T-helper 1 cell (primary cell): ENCODE measurements at regions not wholly inside any gene's neighbourhood (a gene's known extent, or its start where the extent isn't known, plus 50 kb on each side); places are given as distances from the start of the nearest gene placed in this dataset.
"Not testable (repeated sequence)": the region's sequence is repeated elsewhere in the genome, so short reads cannot be mapped to it uniquely, and the experiment has no call there.

ENCODE experiments used
- DNase-seq, 5 donors: peaks; one replicate each; pipeline ENCODE4 v3.0.0-alpha.2; 2012 to 2020

DNA sequence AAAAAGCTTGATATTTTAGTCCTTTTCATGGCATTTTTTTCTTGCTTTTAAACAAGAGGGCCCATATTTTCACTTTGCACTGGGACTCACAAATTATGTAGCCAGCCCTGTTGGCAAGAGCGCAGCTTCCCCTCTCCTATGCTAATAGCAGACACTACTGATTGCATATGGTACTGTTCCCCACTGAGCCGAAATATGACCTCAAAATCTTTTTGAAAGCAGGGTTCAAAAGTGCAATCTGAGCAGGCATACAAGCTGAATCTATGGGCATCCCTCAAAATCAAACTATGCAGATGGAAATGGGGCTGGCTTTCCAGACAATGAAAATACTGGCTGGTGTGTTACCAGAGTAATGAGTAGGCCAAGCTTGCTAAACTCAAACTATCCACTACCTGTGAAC is 225.2 kb upstream of the SETMAR start:
- DNase-seq: no peak

DNA sequence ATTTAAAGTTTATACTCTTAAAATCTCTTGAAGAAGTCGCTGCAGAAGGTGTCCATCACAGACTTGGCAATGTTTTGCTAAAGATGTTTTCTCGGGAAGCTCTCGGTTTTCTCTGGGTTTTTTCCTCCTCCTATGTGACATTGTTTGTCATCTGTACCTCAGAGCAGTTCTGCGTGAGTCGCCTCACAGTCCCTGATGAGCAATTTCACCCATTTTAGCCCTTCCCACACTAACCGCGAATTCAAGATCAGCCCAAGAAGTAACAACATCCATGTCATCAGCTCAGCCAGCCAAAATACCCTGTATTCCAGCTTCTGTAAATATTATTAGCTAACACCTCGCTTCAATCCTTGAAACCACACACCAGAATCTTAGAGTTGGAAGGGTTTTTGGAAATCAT is 224.3 kb upstream of the SETMAR start:
- no peak for DNase-seq

DNA sequence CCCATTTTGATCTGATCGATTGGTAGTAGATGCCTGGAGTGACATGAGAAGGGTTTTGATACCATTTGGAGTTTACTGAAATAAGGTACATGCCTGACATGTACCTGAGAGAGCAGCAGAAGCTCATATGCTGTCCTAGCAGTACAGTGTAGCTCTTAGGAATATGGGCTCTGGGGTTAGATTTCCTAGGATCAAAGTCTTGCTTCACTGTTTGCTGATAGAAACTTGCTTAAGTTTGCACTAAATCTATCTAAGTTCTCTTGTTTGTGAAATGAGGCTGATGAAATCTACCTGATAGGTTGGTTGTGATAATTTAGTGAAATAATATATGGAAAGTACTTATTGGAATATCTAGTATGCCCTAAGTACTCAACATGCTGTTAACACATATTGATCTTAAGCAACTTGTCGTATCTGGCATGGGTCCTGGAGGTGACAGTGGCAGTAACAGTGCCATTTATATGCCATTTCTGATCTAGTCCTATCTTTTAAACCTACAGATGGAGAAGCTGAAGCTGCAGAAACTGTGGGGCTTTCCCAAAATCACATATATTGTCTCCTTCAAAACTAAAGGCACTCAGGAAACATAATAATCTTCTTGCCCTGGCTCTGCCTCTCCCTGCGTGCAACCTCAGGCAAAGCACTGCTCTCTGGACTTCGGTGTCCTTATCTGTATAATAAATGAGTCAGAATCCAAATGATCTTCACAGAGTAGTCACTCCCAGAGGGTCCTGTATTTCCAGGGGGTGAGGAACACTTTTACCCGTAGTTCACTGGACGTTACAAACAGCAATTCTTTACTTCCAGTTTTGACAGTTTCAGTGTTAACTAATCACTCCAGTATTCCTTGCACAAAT is 223.6 kb upstream of the SETMAR start:
- no peak for DNase-seq

DNA sequence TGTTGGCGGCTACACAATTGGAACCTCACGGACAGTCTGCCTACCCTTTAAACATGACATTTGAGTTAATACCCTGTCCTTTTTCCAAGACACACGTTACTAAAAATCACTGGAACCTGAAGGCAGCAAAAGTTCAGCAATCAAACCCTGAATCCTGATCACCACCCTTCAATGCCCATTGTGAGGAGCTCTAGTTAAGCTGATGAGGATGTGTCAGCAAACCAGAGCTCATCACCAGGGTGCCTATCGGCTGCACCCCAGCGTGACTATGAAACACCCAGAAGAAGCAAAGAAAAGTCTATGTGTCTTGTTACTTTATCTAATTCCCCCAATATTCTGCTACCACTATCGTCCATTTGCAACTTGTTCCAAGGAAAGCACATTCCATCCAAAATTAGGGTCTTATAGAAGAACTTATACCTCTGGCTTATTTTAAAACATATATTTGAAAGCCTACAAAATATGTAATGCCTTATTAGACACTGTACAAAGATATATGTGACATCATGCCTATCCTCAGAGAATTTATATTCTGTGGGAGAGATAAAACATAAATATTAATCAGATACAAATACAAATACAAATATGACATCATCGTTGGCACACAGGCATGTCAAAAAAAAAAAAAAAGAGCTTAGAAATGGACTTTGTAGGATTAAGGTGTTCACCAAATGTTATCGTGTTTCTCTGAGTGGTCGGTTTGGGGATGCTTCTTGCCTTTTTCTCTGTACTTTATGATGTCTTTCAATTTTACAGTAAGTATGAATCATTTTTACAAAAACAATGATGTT is 219.7 kb upstream of the SETMAR start:
- DNase-seq: no peak

DNA sequence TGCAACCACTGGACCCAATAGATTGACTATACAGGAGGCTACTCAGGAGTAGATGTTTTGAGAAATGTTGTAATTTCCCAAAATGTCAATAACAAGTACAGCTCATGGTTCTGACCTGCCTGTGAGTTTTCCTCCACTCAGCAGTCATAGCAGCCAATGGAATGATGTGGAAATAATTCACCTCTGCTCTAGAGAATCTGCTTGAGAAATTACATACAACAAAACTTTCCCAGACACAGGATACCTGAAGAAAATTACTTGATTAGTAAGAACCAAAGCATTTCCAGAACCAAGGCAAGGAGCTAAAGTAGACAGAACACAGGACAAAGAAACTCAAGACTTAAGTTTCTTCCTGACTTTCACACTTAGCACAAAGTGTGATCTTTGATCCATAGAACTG is 218.9 kb upstream of the SETMAR start:
- no peak for DNase-seq

DNA sequence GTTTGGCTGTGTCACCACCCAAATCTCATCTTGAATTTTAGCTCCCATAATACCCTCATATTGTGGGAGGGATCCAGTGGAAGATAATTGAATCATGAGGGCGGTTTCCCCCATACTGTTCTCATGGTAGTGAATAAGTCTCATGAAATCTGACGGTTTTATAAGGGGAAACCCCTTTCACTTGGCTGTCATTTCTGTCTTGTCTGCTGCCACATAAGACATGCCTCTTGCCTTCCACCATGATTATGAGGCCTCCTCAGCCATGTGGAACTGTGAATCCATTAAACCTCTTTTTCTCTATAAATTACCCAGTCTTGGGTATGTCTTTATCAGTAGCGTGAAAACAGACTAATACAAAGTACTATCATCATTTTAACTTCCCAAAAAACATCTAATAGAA is 216.5 kb upstream of the SETMAR start:
- not testable (repeated sequence) for DNase-seq

DNA sequence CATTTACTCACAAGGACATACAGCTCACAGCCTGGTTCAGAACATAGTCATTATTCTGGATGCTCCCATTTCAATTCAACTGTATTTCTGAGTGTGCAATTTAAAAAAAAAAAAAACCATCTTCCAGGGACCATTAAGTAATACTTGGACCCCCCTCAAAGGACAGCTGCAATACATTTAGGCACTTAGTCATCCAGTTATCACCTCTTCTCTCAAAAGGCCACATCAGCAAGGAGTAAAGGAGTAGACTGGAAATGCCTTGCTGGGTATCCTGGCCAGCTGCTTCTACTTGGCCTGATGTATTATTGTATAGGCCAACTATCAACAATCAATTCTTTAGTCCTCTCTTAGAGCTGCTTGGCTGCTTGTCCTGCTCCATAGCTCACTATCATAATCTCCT is 211.4 kb upstream of the SETMAR start:
- DNase-seq: no peak

DNA sequence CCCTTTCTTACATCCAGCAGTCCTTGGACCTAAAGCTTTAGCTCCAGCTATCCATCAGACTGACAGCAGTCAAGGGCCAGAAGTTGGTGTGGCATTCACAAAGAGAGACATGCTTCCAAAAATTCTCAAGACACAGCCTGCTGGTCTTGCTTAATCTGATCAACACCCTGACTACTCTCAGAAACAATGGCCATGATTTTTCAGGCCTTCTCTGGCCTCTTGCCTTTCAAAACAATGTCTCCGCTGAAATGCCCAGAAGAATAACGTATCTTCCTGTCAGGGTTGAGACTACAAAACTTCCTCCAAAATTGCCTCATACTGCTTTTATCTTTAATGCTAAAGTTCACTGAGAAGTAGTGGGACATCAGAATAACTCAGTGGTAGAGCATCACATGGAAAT is 205.4 kb upstream of the SETMAR start:
- no peak for DNase-seq

DNA sequence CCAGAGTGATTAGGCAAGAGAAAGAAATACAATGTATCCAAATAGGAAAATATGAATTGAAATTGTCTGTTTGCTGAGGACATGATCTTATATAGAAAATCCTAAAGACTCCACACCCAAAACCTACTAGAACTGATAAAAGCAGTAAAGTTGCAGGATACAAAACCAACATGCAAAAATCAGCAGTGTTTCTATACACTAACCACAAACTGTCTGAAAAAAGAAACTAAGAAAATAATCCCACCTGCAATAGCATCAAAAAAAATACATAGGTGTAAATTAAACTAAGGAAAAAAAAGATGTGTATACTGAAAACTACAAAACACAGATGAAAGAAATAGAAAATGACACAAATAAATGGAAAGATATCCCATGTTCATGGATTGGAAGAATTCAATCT is 203.6 kb upstream of the SETMAR start:
- DNase-seq: no peak

DNA sequence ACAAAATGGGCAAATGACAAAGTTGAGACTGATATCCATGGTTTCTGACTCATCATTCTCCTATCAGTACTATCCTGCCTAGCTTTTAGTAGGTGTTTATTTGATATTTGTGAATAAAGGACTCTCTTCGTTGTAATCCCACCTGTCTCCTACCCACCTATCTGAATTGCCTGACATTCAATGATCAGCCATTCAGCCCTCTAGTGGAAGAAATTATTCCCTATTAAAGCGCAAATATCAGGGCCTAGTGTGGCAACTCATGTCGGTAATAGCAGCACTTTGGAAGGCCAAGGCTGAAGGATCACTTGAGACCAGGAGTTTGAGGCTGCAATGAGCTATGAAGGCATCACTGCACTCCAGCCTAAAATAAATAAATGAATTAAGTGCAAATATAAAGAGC is 195.7 kb upstream of the SETMAR start:
- no peak for DNase-seq

DNA sequence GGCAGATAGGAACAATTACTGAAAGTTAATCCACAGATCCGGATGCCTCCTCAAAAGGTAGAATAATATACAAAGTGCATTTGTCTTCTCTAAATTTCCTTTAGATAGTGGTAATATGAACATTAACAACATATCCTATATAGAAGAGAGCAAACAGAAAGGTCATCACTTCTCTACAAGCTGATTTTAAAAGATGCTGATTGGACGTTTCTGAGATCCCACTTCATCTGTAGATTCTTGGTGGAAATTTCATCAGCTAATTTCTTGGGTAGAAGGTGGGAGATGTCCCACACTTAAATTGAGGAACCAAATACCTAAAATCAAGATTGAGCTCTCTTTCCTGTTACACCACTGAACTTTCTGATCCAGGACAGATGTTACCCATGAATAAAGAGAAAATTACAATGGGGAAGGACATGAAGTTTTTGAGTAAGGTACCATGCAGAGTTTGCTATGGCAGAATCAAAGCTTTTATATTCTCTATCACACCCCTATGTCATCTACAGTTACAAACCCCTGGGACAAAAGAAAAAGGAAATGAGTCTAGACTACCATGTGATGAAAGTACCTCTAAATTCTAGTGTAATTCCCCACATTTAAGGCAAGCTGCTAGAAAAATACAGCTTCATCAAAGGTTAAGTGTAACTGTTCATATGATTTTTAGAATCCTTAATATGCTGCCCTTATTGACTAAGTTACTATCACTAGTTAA is 189.2 kb upstream of the SETMAR start:
- no peak for DNase-seq

DNA sequence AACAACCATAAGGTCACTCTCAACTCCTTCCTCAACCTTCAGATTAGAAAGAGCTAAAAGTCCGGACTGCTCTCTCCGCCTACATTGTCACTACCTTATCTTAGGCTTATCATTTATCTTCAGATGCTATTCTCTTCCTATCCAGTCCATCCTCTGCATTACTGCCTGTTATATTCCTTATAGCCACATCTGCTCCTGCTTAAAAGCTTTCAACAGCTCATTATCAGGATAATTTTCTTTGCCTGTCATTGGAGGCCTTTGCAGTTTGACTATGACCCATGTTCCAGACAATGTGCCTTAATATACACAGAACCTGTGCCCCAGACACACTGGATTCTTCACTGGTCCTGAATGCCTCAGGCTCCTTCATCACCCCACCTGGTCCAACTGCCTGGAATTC is 184.1 kb upstream of the SETMAR start:
- DNase-seq: no peak

DNA sequence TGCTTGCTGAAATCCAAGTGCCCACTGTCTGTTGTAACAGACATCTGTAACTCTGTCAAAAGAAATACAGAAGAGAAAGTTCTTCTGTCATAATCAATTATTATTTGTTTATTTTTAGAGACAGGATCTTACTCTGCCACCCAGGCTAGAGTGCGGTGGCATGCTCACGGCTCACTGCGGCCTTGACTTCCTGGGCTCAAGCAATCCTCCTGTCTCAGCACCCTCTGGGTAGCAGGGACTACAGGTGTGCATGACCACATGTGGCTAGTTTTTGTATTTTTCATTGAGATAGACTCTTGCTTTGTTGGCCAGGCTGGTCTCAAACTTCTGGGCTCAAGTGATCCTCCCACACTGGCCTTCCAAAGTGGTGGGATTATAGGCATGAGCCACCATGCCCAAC is 177.6 kb upstream of the SETMAR start:
- no peak for DNase-seq

DNA sequence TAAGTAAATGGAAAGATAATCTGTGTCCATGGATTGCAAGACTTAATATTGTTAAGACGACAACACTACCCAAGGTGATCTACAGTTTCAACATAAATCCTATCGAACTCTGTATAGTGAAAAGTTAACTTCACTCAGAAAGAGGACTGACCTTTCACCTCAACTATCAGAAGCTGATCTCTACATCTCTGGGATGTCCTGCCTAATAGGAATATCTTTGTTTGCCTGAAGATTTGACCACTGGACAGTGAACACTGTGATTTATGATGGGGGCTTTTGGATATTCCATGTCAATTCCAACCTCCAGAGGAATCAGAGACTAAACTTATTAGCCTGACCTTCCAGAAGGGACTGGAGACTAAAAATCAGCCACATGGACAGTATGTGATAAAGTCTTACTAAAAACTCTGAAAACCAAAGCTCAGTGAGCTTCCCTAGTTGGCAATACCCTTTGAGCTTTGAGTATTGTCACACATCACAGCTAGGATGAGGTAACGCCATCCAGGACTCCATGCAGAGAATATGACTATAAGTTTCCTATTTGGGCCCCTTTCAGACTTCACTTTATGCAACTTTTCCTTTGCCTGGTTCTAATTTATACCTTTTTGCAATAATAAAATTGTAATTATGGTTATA is 164.9 kb upstream of the SETMAR start:
- DNase-seq: no peak

DNA sequence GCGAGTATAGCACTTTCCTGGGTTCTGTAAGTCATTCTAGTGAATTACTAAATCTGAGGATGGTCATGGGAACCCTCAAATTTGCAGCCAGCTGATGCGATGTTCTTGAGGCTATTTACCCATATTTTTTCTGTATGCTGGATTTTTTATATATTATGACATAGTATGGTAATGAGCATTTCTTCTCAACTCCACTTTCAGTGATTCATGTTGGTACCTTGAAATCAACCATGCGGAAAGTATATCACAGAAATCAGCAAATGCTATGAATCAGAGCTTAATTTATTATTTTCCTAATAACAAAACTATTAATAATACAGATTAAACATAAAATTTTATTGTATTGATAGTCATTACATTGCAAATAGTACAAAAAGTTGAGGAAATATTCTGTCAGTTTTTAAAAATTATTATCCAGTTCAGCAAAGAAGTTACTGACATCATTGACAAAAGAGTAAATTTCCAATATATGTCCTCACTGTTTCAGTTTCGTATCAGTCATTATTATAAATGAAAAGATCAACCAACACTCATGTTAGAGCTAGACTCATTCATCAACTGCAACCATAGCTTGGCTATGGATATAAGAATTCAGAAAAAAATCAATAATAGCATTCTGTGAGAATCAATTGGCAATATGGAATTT is 164.3 kb upstream of the SETMAR start:
- no peak for DNase-seq

DNA sequence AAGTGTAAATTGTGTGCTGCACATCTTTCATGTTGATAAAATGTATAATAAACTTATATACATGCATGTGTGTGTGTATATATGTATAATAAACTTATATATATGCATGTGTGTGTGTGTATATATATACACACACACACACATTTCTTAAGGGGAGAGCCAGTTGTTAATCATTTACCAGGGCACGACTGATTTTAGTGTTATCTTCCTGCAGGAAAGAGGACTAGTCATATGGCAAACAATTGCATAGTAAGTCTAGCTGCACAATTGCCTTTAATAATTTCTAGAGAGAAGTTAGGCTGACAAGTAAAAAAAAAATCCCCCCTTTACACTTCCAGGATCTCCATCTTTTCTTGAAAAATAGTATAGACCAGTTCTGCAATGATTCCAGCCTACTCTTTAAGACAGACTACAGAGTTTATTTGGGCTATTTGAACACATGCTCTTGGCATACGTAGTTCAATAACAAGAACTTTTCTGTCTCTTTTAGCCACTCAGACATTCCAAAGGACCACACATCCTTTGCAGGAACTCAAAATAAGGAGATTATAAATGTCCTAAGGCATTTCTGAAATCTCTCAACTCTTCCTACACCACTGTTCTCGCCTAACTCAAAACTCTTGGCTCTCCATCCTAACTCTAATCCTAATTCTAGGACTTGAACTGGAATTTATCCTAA is 163.6 kb upstream of the SETMAR start:
- no peak for DNase-seq

DNA sequence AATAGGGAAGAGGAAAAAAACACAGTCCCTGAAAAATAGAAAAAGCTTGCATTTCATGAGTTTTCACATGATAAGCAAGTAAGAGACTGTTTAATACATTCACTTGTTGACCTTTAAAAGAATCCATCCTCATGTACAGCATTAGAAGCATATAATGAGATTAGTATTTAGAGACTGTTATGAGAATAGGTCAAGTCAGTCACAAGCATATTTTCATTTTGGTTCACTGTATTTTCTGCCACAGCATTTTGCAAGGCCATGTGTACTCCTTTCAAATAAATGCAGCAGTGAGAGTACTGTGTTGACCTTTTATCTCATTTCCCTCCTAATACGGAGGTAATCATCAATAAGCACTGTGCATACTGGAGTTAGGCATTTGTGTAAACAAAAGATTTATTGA is 162.2 kb upstream of the SETMAR start:
- DNase-seq: no peak

DNA sequence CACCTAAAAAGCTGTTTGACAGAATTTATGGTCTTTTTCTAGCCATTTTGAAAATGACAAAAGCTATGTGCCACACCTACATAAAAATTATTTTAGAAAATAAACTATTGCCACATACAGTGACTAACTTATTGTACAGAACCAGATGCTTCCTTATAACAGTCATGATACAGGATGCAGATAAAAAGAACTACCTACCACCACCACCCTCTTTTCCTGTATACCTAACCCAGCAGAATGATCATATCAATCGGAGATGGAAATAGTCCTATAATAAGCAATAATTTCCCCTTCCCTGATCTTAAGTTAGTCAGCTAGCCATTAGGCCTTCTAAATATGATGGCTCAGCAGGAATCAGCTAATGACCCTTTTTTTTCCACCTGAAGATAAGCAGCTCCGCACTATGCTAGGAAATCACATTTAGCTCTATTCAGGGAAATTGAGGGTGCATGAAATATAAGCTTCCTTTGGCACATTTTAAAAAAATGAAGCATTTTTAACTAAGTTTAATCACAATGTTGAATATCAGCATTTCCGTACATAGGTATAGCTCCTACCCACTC is 155.5 kb upstream of the SETMAR start:
- DNase-seq: no peak

DNA sequence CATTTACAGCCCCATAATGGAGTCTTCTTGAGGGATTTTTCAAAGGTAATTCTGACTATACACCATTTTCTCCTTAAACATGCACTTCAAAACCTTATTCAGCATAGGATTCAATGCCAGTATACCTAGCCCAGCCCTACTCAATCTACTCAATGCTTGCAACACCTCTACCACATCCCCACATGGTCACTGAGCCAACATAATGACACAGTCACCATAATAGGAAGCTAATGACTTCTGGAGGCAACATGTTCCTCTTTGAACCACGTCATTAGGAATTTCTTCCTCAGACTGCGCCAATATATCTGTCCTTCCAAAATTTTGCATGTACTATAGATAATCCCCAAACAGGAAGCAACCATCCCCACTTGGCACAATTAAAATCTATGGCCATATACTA is 153.9 kb upstream of the SETMAR start:
- no peak for DNase-seq

DNA sequence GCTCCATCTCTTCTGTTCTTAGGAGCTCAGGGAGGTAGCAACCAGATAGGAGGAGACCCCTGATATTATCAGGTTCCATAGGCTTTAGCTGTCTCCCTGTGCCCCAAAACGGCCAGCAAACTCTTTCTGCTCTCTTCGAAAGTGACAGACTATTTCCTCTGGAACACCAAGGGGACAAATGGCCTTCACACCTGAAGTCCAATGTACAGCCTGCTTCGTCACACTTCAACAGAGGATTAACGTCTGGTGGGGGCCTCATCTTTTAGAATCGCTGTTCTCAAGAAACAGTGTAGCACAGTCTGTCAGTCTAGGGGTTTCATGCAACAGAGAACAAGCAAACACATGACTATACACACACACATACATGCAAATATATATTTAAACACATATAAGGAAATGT is 152.4 kb upstream of the SETMAR start:
- no peak for DNase-seq

DNA sequence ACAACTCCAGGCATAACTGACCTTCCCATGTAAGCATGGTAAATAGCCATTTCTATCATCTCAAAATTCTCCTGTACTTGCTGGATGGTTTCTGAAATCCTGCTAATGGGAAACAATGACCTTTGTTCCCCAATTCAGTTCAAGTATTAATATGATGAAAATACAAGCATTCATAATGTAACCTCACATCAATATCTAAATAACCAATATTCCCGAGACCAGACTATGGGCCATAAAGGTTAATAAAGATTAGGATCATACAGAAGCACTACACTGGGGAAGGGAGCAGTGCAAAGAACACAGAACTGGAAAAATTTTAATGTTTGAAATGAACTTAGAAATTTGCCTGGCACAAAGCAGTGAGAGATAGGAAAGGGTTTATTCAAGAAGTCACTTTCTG is 151.3 kb upstream of the SETMAR start:
- DNase-seq: no peak

DNA sequence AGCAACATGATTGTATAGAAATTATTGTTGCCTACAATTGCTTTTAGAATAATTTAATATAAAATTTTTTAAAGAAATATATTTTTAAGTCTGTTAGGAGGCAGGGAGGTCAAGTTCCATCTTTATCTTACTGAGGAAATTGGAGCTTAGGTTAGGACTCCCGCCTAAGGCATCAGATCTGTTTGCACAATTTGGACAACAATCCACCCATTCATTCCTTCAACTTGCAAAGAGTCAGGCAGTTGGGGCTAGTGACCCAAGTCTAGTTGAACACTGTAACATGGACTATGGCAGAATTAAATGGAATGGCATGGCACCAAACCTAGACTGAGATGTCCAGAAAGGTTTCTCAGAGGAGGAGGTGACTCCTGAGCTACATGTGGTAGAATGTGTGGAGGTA is 149.4 kb upstream of the SETMAR start:
- no peak for DNase-seq
